ENCODE measurements at regions not wholly inside any gene's neighbourhood (a gene's known extent, or its start where the extent isn't known, plus 50 kb on each side); places are given as distances from the start of the nearest gene placed in this dataset.
A peak's percentile ranks its signal among the peaks of the same experiment; 100 is the strongest.

DNA sequence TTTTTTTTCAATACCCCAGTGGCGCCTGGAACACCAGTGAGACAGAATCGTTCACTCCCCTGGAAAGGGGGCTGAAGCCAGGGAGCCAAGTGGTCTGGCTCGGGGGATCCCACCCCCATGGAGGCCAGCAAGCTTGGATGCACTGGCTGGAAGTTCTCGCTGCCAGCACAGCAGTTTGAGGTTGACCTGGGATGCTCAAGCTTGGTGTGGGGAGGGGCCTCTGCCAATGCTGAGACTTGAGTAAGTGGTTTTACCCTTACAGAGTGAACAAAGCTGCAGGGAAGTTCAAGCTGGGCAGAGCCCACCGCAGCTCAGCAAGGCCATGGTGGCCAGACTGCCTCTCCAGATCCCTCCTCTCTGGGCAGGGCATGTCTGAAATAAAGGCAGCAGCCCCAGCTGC lies 276.2 kb upstream of the CNTN6 start:
- DNase-seq (ENCODE audit: low spot score), result no peak

GRCh38 chr3:834679-835078 lies 258.1 kb upstream of the CNTN6 start:
- DNase-seq (ENCODE audit: low spot score), result no peak

- no peak for DNase-seq (ENCODE audit: low spot score)
Observed at GRCh38 chr3:835096-835495, 257.7 kb upstream of the CNTN6 start.

GRCh38 chr3:839981-840380 lies 252.8 kb upstream of the CNTN6 start:
- no peak for DNase-seq (ENCODE audit: low spot score)

GRCh38 chr3:851098-851790 lies 241.6 kb upstream of the CNTN6 start:
- DNase-seq (ENCODE audit: low spot score), result peak; percentile 62

DNA sequence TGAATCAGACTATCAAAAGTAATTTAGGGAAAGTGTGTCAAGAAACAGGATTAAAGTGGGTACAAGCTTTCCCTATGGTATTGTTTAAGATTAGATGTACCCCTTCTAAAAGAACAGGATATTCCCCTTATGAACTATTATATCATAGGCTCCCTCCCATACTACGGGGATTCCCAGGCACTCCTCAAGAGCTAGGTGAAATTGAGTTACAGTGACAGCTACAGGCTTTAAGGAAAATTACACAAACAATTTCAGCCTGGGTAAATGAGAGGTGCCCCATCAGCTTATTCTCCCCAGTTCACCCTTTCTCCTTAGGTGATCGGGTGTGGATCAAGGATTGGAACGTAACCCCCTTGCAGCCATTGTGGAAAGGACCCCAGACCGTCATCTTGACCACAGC lies 240.8 kb upstream of the CNTN6 start:
- DNase-seq (ENCODE audit: low spot score), result no peak

DNA sequence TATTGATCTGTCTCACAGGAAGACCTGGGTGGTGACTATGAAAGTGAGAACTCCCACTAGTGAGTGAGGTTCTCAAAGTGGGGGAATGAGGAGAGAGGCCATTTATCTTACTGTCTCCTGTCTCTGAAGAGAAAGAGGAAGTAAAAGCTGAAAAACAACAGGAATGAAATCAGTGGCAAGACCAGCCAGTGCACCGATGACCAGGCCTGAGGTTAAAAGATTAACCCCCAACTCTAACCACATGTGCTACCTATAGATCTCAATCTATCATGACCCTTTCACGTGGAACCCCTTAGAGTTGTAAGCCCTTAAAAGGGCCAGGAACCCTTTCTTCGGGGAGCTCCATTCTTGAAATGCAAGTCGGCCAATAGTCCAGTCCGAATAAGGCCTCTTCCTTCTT lies 239.3 kb upstream of the CNTN6 start:
- DNase-seq (ENCODE audit: low spot score), result no peak

- DNase-seq (ENCODE audit: low spot score), result no peak
Observed at GRCh38 chr3:859135-859534, 233.7 kb upstream of the CNTN6 start.

- DNase-seq (ENCODE audit: low spot score), result no peak
Observed at GRCh38 chr3:861721-862120, 231.1 kb upstream of the CNTN6 start.

- no peak for DNase-seq (ENCODE audit: low spot score)
Observed at GRCh38 chr3:869269-869668, 223.6 kb upstream of the CNTN6 start.

- DNase-seq (ENCODE audit: low spot score), result no peak
Observed at GRCh38 chr3:869734-870133, 223.1 kb upstream of the CNTN6 start.

DNA sequence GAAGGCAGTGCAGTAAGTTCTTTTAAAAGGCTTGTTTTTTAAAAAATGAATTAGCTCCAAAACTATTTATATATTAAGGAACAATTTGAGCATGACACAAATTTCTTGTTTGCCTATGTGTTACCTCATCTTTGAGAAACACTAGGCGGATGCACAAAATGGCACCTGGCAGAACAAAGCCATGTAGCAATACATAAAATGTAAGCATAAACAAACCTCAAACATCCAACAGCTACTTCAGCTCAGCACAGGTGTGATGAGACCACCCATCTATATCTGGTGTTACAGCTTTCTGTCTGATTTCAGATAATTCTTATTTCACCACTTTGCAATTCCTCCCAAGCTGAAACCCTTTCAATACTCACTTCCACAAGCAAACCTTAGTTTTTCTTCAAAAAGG lies 221.2 kb upstream of the CNTN6 start:
- no peak for DNase-seq (ENCODE audit: low spot score)

DNA sequence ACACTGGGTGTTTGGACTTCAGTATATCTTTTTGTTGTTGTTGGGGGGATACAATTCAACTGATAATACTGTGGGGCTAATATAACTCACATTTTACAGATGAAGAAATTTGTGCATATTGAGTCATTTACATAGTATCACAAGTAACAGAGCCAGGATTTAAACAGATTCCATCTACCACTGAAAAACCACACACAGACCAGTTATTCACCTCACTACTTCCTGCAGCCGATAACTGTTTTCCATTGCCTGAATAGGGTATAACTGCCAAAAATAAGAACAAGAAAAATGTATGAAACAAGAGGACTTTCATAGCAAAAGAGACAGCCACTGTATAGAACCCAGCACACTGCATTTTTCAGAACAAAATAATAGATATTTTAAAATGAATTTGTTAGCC lies 215.8 kb upstream of the CNTN6 start:
- DNase-seq (ENCODE audit: low spot score), result no peak

- DNase-seq (ENCODE audit: low spot score), result no peak
Observed at GRCh38 chr3:878746-879145, 214.1 kb upstream of the CNTN6 start.

GRCh38 chr3:880371-880770 lies 212.5 kb upstream of the CNTN6 start:
- no peak for DNase-seq (ENCODE audit: low spot score)

DNA sequence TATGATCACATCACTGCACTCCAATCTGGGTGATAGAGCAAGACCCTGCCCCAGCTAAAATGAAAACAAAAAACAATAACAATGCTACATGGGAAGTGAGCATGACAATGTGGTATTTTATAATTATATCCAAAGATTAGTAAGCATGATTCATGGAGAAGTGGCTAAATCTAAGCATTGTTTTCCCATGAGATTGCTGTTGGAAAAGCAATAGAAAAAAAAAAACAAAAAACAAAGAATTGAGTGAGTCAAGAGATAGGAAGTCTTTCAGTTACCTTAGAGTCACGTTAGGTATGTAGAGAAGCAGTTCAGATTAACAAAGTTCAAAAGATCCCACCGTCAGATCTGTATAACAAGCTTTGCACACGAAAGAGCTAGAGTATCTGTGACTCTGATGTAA lies 210.3 kb upstream of the CNTN6 start:
- DNase-seq (ENCODE audit: low spot score), result no peak

GRCh38 chr3:901953-902778 lies 190.7 kb upstream of the CNTN6 start:
- no peak for DNase-seq (ENCODE audit: low spot score)

- DNase-seq (ENCODE audit: low spot score), result no peak
Observed at GRCh38 chr3:905217-905616, 187.6 kb upstream of the CNTN6 start.

DNA sequence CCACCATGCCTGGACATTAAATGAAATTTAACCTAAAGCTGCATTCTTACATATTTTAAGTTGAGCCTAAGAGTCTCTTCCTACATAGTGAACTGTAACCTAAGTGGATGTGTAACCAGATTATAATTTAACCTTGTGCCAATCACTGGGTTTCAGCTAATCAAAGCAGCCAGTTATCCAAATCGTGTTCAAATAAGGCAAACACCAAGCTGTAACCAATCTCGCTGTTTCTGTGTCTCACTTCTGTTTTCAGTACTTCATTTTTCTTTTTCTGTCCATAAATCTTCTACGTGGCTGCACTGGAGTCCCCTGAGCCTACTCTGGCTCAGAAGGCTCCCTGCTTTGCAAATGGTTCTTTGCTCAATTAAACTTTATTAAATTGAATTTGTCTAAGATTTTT lies 186.1 kb upstream of the CNTN6 start:
- DNase-seq (ENCODE audit: low spot score), result no peak

DNA sequence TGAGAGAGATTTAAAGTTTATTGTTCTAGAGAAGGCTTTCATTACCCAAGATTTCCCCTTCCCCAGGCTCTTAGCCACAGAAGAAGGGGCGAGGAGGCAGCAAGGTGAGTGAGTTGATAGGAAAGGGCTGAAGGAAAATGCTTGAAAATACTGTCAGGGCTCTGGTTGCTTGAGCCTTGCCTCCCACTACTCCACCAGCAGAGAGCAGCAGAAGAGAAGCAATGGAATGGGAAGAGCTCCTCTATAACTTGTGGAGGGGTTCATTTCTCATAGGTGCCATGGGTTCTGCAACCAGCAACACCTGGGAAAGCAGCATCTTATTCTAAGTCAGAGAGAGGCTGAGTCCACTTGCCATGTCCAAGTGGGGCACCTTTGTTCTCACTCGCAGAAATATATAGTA lies 184.0 kb upstream of the CNTN6 start:
- DNase-seq (ENCODE audit: low spot score), result no peak

- peak; percentile 42 for DNase-seq (ENCODE audit: low spot score)
Observed at GRCh38 chr3:912717-913116, 180.1 kb upstream of the CNTN6 start.

GRCh38 chr3:923161-923910 lies 169.5 kb upstream of the CNTN6 start:
- DNase-seq (ENCODE audit: low spot score), result no peak

GRCh38 chr3:930866-931265 lies 162.0 kb upstream of the CNTN6 start:
- no peak for DNase-seq (ENCODE audit: low spot score)
